ENCODE measurements at regions not wholly inside any gene's neighbourhood (a gene's known extent, or its start where the extent isn't known, plus 50 kb on each side); places are given as distances from the start of the nearest gene placed in this dataset.

DNA sequence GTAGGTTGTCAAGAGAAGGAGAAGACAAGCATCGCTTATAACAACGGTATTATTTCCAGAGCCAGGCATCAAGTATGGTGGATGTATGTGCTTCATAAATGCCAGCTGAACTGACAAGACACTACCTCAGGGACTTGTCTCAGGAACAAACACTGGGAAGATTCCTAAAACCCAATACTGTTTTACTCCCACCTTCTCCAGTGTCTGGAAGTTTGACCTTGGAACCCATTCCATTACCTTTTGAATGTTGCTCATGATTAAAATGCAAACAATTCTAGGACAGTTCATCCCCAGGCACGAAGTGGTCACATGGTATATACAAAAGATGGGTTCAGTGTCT, 300.1 kb downstream of the ADGB start:
- WGBS = 95% methylated on average over 3 of the region's 3 CpGs
- TF ChIP-seq, protein P1, sequence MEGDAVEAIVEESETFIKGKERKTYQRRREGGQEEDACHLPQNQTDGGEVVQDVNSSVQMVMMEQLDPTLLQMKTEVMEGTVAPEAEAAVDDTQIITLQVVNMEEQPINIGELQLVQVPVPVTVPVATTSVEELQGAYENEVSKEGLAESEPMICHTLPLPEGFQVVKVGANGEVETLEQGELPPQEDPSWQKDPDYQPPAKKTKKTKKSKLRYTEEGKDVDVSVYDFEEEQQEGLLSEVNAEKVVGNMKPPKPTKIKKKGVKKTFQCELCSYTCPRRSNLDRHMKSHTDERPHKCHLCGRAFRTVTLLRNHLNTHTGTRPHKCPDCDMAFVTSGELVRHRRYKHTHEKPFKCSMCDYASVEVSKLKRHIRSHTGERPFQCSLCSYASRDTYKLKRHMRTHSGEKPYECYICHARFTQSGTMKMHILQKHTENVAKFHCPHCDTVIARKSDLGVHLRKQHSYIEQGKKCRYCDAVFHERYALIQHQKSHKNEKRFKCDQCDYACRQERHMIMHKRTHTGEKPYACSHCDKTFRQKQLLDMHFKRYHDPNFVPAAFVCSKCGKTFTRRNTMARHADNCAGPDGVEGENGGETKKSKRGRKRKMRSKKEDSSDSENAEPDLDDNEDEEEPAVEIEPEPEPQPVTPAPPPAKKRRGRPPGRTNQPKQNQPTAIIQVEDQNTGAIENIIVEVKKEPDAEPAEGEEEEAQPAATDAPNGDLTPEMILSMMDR (IDR thresholded peaks at IDR 0.05) = no peak
- TF ChIP-seq EP300 (IDR thresholded peaks at IDR 0.05) = no peak
- no peak overlapping the region for H3K27ac ChIP-seq (replicated peaks in 1 of 4)
- no peaks in the 10 kb centered on the region for H3K36me3 ChIP-seq
- no peak for DNase-seq (ENCODE audit: extremely low spot score)
- H3K27me3 ChIP-seq = no peaks in the 10 kb centered on the region
- H3K4me1 ChIP-seq = peaks cover 0 to 11% (median 2%) of the 10 kb centered on the region in 4 donors
- no peak overlapping the region for H3K4me3 ChIP-seq
- intact Hi-C loops (cut with DNase I) = no loop called here
- no peaks in the 10 kb centered on the region for H3K9me3 ChIP-seq

DNA sequence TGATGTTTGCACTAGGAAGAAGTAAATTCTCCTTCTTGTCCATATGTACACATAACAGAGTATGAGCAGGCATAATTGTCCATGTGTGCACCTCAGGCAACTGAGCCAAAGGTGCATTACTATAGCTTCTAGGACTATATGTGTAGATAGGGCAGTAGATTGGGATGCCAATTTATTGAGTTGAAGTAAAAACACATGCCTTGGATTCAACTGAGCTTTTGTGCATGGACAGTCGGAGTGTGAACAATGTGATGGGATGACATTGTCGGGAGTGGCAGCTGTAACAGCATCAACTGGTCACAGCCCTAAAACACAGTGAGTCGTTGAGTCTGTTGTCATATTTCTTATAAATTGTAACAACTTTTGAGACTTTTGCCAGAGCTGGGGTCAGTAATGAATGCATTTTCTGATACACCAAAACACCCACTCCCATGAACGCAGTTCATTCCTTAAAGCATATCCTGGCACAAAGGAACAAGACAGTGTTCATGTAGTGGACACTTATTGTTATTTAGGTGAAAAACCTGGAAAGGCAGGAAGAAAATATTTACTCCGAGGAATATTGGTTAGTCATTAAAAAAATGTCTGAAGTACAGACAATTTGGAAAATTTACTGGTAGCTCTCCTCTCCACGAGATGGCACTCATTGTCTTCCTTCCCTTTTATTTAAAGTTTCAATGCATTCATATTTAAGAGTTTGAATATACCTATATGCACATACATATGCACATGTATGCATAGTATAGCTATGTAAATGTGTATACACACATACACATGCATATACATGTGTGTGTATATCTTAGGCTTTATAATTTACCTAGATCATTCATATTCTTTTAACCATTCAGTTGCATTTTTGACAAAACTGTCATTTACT, 302.0 kb upstream of the STXBP5 start:
- Histone ChIP-seq H3K9me3 (no peaks in the 10 kb centered on the region), H3K27me3 (no peaks in the 10 kb centered on the region), H3K4me1 (peaks cover 10 to 29% (median 15%) of the 10 kb centered on the region in 4 donors), H3K27ac (replicated peaks in 1 of 4) (no peak overlapping the region), H3K36me3 (no peaks in the 10 kb centered on the region), H3K4me3 (no peak overlapping the region)
- TF ChIP-seq EP300 (IDR thresholded peaks at IDR 0.05) (no peak), POLR2A (IDR thresholded peaks at IDR 0.05; ENCODE audit: low read depth) (no peak), POLR2AphosphoS5 (IDR thresholded peaks at IDR 0.05) (no peak)
- TF ChIP-seq, protein P1 (IDR thresholded peaks at IDR 0.05) = no peak
- intact Hi-C loops (cut with DNase I) = no loop called here
- no peak for DNase-seq (ENCODE audit: extremely low spot score)
- WGBS = 92% methylated on average over 6 of the region's 6 CpGs

DNA sequence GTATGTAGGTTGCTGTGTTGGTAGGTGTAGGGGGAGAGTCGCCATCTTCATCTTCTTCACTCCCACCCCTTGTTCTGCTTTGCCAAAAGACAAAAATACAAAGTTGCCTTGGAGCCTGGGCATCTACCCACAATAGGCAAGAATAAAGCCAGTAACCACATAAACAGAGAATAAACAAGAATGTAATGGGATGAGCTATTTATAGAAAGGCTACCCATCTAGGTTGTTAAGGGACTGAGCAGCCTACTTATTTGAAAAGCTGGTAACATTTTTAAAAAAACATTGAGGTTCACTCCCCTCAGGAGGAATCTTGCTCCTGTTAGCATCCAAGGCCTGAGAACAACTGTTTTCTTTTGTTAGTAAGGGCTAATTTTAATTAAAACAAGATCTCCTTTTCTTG, 301.4 kb upstream of the STXBP5 start:
- Histone ChIP-seq H3K4me1 (peaks cover 10 to 29% (median 15%) of the 10 kb centered on the region in 4 donors), H3K27me3 (no peaks in the 10 kb centered on the region), H3K9me3 (no peaks in the 10 kb centered on the region), H3K36me3 (no peaks in the 10 kb centered on the region), H3K27ac (replicated peaks in 1 of 4) (no peak overlapping the region), H3K4me3 (no peak overlapping the region)
- intact Hi-C loops (cut with DNase I) = no loop called here
- TF ChIP-seq, protein P1 (IDR thresholded peaks at IDR 0.05) = no peak
- TF ChIP-seq EP300 (IDR thresholded peaks at IDR 0.05) = no peak
- 83% methylated on average over 1 of the region's 1 CpG for WGBS
- DNase-seq (ENCODE audit: extremely low spot score) = no peak

DNA sequence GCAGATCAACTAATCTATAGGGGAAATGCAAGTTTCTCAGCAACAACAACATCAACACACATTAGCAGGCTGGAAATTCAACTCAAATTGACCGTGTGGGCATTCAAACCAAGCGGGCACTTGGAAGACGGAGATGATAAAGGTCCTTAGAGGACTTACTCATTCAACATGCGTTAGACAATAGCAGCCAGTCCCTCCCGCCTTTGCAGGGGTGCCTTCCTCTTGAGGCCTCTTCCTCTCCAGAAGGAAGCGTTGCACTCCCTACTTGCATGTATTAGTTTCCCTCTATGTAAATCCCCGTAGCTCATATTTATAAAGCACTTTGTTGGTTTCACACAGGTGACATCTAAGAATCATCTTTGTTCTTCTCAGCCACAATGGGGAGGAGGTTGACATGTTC, 300.8 kb upstream of the STXBP5 start:
- no peak for DNase-seq (ENCODE audit: extremely low spot score)
- TF ChIP-seq, protein P1 (IDR thresholded peaks at IDR 0.05) = no peak
- TF ChIP-seq EP300 (IDR thresholded peaks at IDR 0.05) (no peak), POLR2AphosphoS5 (IDR thresholded peaks at IDR 0.05) (no peak), POLR2A (IDR thresholded peaks at IDR 0.05; ENCODE audit: low read depth) (no peak)
- intact Hi-C loops (cut with DNase I) = no loop called here
- H3K27ac ChIP-seq (replicated peaks in 1 of 4) = no peak overlapping the region
- no peak overlapping the region for H3K4me3 ChIP-seq
- no peaks in the 10 kb centered on the region for H3K36me3 ChIP-seq
- H3K27me3 ChIP-seq = no peaks in the 10 kb centered on the region
- WGBS = 86% methylated on average over 7 of the region's 7 CpGs
- no peaks in the 10 kb centered on the region for H3K9me3 ChIP-seq
- peaks cover 10 to 29% (median 15%) of the 10 kb centered on the region in 4 donors for H3K4me1 ChIP-seq

GRCh38 chr6:146904596-146904995, 299.6 kb upstream of the STXBP5 start:
- TF ChIP-seq EP300 (IDR thresholded peaks at IDR 0.05) (no peak), POLR2A (IDR thresholded peaks at IDR 0.05; ENCODE audit: low read depth) (no peak), POLR2AphosphoS5 (IDR thresholded peaks at IDR 0.05) (no peak)
- TF ChIP-seq, protein P1 (IDR thresholded peaks at IDR 0.05) = no peak
- no peak overlapping the region for H3K27ac ChIP-seq (replicated peaks in 1 of 4)
- no peaks in the 10 kb centered on the region for H3K27me3 ChIP-seq
- 75% methylated on average over 6 of the region's 6 CpGs for WGBS
- no peak for DNase-seq (ENCODE audit: extremely low spot score)
- H3K4me1 ChIP-seq = peaks cover 10 to 29% (median 15%) of the 10 kb centered on the region in 4 donors
- H3K36me3 ChIP-seq = no peaks in the 10 kb centered on the region
- intact Hi-C loops (cut with DNase I) = no loop called here
- no peak overlapping the region for H3K4me3 ChIP-seq
- no peaks in the 10 kb centered on the region for H3K9me3 ChIP-seq
